ENCODE measurements at regions not wholly inside any gene's neighbourhood (a gene's known extent, or its start where the extent isn't known, plus 50 kb on each side); places are given as distances from the start of the nearest gene placed in this dataset.

DNA sequence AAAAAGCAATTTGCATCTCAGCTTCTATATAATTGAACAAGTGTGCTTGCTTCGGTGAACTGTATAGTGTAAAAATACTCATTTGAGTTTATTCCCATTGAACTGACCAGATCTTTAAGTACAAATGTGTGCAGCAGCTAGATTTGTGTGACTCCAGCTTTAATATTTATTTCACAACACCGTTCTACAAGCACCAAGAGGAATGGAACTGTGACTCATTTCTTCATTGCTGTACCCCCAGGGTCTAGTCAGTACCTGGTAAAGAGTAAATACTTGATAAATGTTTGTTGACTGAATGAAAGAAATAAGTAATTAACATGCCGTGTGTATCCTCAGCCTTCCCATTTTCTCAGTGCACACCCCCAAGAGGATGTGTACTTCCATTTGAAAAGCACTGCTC, 464.8 kb downstream of the CBLN4 start:
- DNase-seq, result no peak
- no peaks in the 10 kb centered on the region for H3K9me3 ChIP-seq
- H3K27me3 ChIP-seq, result no peaks in the 10 kb centered on the region
- H3K36me3 ChIP-seq, result no peaks in the 10 kb centered on the region
- H3K4me3 ChIP-seq, result no peak overlapping the region
- no peaks in the 10 kb centered on the region for H3K4me1 ChIP-seq
- TF ChIP-seq CTCF (IDR thresholded peaks at IDR 0.05) (no peak), POLR2A (IDR thresholded peaks at IDR 0.05) (no peak)
- WGBS, 4 donors, result 50 to 76% (median 57%) methylated on average over 3 of the region's 3 CpGs
- no peak for ATAC-seq
- intact Hi-C loops (cut with DNase I), result no loop called here
- H3K27ac ChIP-seq, result no peak overlapping the region

DNA sequence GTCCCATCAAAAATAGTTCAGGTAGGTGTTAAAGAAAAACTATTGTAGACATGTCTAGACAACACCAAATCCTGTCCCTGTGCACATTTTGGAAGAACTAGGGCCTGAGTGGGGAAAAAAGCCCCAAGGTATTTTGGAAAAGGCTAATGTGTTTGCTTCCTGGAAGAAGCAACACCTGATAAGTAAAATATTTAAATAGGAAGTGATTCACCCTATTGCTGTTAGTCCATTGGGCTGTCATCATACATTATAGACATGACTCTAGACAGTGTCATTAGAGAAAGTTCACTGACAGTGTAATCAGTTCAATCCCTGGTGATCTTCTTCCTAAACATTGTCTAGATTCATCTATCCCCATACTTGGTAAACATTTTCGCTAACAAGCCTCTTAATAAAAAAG, 465.3 kb downstream of the CBLN4 start:
- Histone ChIP-seq H3K4me3 (no peak overlapping the region), H3K27ac (no peak overlapping the region), H3K4me1 (no peaks in the 10 kb centered on the region), H3K9me3 (no peaks in the 10 kb centered on the region), H3K36me3 (no peaks in the 10 kb centered on the region), H3K27me3 (no peaks in the 10 kb centered on the region)
- no peak for DNase-seq
- intact Hi-C loops (cut with DNase I), result no loop called here
- 81 to 94% (median 86%) methylated on average over 1 of the region's 1 CpG for WGBS, 4 donors
- TF ChIP-seq POLR2A (IDR thresholded peaks at IDR 0.05), result no peak
- TF ChIP-seq CTCF (IDR thresholded peaks at IDR 0.05), result no peak
- ATAC-seq, result no peak

- no peaks in the 10 kb centered on the region for H3K9me3 ChIP-seq
- H3K4me3 ChIP-seq, result no peak overlapping the region
- intact Hi-C loops (cut with DNase I), result no loop called here
- WGBS, 4 donors, result 82 to 93% (median 85%) methylated on average over 1 of the region's 1 CpG
- no peaks in the 10 kb centered on the region for H3K36me3 ChIP-seq
- no peaks in the 10 kb centered on the region for H3K4me1 ChIP-seq
- no peak for TF ChIP-seq CTCF (IDR thresholded peaks at IDR 0.05)
- no peak for TF ChIP-seq POLR2A (IDR thresholded peaks at IDR 0.05)
- H3K27me3 ChIP-seq, result no peaks in the 10 kb centered on the region
- DNase-seq (no peak), ATAC-seq (no peak)
- no peak overlapping the region for H3K27ac ChIP-seq
Observed at GRCh38 chr20:55538261-55538908, 466.9 kb downstream of the CBLN4 start.

DNA sequence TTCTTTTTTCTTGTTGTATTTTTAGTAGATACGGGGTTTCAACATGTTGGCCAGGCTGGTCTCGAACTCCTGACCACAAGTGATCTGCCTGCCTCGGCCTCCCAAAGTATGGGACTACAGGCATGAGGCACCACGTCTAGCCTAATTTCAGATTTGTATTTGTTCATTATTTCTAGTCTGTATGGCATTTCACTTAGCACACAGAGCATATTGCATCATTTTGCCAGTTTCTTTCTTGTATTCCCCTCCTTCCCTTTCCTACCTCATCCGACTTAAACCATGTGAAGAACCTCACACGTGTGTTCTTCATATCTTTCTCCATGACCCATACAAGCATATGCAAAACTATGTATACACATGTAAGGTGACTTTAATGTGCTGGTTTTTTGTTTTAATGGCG, 470.0 kb downstream of the CBLN4 start:
- H3K4me1 ChIP-seq, result no peaks in the 10 kb centered on the region
- ATAC-seq, result no peak

More for the DNA sequence above, 470.0 kb downstream of the CBLN4 start:
- Histone ChIP-seq H3K4me3 (no peak overlapping the region), H3K36me3 (no peaks in the 10 kb centered on the region), H3K27me3 (no peaks in the 10 kb centered on the region), H3K27ac (no peak overlapping the region), H3K9me3 (no peaks in the 10 kb centered on the region)
- intact Hi-C loops (cut with DNase I), result no loop called here
- WGBS, 4 donors, result 63 to 71% (median 65%) methylated on average over 7 of the region's 7 CpGs
- no peak for DNase-seq
- TF ChIP-seq POLR2A (IDR thresholded peaks at IDR 0.05) (no peak), CTCF (IDR thresholded peaks at IDR 0.05) (no peak)
